HG03039 (cell line): ENCODE measurements at regions not wholly inside any gene's neighbourhood (a gene's known extent, or its start where the extent isn't known, plus 50 kb on each side); places are given as distances from the start of the nearest gene placed in this dataset.
"Not testable (repeated sequence)": the region's sequence is repeated elsewhere in the genome, so short reads cannot be mapped to it uniquely, and the experiment has no call there.

Source experiments
- ATAC-seq: cut with Tn5 transposase; IDR thresholded peaks from one replicate; pipeline ENCODE4 v1.9.1; 2021; ENCODE audit warnings: mild to moderate bottlenecking, moderate library complexity; ENCODE audit not compliant: unreplicated experiment

GRCh38 chr7:138309186-138309585 lies 150.9 kb upstream of the TRIM24 start:
- no peak for ATAC-seq

GRCh38 chr7:138313829-138314178 lies 146.3 kb upstream of the TRIM24 start:
- ATAC-seq, result no peak

GRCh38 chr7:138316421-138317043 lies 143.5 kb upstream of the TRIM24 start:
- no peak for ATAC-seq

GRCh38 chr7:138317044-138317596 lies 142.9 kb upstream of the TRIM24 start:
- no peak for ATAC-seq

- ATAC-seq, result no peak
Observed at GRCh38 chr7:138324941-138325340, 135.1 kb upstream of the TRIM24 start.

- no peak for ATAC-seq
Observed at GRCh38 chr7:138325434-138325833, 134.6 kb upstream of the TRIM24 start.

GRCh38 chr7:138328215-138328614 lies 131.8 kb upstream of the TRIM24 start:
- no peak for ATAC-seq

- not testable (repeated sequence) for ATAC-seq
Observed at GRCh38 chr7:138332850-138333249, 127.2 kb upstream of the TRIM24 start.

GRCh38 chr7:138338361-138338760 lies 121.7 kb upstream of the TRIM24 start:
- ATAC-seq, result no peak

GRCh38 chr7:138339229-138339628 lies 120.8 kb upstream of the TRIM24 start:
- not testable (repeated sequence) for ATAC-seq

GRCh38 chr7:138342990-138343389 lies 117.1 kb upstream of the TRIM24 start:
- ATAC-seq, result no peak

- ATAC-seq, result no peak
Observed at GRCh38 chr7:138345567-138345966, 114.5 kb upstream of the TRIM24 start.

GRCh38 chr7:138346975-138347374 lies 113.1 kb upstream of the TRIM24 start:
- no peak for ATAC-seq

- no peak for ATAC-seq
Observed at GRCh38 chr7:138349841-138350700, 110.0 kb upstream of the TRIM24 start.

GRCh38 chr7:138350701-138351357 lies 109.2 kb upstream of the TRIM24 start:
- ATAC-seq, result no peak

GRCh38 chr7:138352570-138353461 lies 107.2 kb upstream of the TRIM24 start:
- no peak for ATAC-seq

GRCh38 chr7:138354066-138354465 lies 106.0 kb upstream of the TRIM24 start:
- ATAC-seq, result no peak

GRCh38 chr7:138355254-138355653 lies 104.8 kb upstream of the TRIM24 start:
- ATAC-seq, result no peak

- ATAC-seq, result no peak
Observed at GRCh38 chr7:138358850-138359341, 101.2 kb upstream of the TRIM24 start.

GRCh38 chr7:138359870-138360559 lies 100.0 kb upstream of the TRIM24 start:
- ATAC-seq, result no peak
